GM21367 (cell line): ENCODE measurements at regions not wholly inside any gene's neighbourhood (a gene's known extent, or its start where the extent isn't known, plus 50 kb on each side); places are given as distances from the start of the nearest gene placed in this dataset.

Experiments used
- ATAC-seq: cut with Tn5 transposase; IDR thresholded peaks from one replicate; pipeline ENCODE4 v1.9.1; 2021; ENCODE audit not compliant: unreplicated experiment

DNA sequence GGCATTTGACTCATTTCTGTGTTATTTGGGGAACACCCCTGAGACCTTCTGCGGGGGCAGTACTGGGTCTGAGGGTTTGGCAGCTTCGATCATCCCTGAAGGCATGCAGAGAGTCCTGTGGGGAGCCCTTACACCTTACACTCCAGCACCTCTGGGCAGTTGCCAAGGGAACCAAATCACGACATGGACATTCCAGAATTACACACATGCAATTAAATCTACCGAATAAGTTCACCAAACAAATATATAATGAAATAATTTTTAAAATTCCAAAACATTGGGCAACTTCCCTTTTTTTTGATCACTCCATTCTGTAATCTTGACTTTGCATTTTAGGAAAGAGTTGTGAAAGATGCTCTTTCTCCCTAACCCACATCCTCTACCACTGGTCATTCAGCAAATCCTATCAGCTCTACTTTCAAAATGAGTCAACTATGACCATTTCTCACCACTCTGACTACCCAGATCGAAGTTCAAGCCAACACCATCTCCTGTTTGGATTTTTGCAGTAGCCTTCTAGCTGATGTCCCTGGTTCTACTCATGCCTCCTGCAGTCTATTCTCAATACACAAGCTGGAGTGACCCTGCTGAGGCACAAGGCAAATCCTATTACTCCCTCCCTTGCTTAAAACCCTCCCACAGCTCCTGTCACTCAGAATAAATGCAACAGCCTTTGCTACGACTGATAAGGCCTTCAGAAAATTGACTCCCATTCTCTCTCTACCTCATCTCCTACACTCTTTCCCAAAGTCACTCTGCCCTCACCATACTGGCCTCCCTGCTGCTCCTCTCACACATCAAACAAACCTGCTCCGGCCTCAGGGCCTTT, 533.3 kb downstream of the HACE1 start:
- no peak for ATAC-seq

DNA sequence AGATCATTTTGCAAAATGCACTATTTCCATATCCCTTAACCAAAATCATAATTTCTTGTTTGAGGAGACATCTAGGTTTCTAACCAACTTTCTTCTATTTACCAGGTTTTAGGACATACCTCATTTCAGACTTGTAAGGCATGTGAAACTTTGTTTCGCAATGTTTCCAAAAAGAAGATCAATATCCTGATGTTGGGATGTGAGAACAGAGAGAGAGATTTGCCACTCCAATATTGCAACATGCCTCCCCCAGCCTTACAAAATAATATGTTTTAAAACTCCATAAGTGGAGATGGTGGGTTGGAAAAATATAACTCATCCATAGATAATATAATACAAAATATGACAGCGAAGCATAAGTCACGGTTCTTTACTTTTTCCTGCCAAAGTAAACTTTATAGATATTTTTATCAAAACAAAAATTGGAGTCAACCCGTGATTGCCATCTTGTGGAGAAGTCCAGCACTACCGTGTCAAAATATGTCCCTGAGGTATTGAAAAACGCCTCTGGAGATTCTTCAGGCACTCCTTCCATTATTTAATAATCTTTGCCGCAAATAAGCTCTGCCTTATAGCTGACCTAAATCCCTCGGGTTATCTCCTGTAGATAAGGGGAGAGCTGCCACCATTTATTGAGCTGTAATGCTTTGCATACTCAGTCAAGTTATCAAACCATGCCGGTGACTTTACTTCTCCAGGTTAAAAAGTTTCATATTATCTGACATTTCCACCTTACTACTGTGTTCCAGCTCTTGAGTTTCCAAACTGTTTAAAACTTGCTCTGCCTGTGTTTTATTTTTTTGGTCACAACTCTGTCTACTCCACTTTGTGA, 534.2 kb downstream of the HACE1 start:
- no peak for ATAC-seq

DNA sequence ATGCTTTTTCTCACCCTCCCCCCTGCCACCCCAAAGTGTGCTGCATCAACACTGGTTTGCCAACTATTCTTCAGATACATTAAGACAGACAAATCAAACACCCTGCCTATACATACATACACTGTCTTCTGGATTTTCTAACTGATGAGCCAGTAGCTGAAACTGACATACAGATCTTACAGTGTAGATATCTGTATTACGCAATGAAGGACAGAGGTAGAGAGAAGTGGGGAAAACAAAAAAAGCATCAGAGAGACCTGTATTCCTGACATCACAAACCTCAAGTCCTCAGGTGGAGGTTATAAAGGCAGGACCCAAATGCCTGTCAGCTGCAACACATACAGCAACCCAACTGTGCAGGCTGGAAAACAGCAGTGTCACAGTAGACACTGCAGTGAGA, 535.4 kb downstream of the HACE1 start:
- no peak for ATAC-seq

DNA sequence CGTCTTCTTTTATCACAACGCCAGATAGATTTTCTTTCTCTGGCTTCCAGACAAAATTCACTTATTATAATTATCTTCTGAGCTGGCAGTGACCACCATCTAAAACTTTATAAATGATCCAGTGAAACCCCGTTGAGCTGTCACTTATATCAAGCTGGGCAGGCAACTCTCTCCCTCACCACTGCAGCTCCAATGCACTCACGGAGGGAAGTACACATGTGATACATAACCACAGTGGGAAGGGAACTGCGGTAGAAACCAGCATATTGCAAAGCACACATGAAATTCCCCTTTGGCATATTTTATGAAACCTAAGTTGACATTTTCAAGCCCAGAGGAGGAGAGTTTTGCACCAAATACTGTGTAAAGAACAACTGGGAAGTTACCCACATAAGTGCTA, 536.9 kb downstream of the HACE1 start:
- no peak for ATAC-seq

DNA sequence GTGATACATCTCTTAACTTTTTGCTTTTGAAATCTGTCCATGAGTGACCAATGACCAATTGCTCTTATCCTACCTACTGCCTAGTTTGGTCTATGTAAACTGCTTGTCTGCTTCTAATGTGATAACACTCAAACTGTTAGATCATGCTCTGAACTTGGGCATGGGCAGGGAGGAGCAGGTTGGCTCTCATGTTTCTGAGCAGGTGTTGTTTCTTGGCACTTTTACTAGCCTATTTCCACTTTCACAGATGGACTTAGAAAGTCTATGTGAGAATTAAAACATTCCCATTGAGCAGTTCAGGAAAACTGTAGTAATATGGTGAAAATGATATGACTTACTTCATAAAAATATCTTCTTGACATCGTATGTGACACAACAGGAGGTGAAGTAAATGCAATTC, 538.4 kb downstream of the HACE1 start:
- no peak for ATAC-seq

DNA sequence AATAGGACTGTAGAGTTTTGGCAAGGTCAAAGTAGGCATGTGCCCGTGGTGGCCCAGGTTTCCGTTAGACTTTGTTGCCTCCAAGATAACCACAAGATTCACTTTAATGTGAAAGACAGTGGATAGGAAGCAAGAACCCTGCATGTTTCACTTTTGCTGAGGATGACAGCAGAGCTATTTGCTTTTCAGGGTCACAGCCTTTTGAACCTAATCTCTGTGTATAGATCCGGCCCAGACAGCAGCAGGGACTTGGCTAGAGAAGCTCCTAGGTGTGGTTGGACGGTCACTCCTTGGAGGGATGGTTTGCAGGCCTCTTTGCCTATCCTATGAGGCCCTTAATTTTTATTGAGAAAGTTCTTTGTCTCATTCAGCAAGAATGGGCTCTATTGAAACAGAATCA, 538.8 kb downstream of the HACE1 start:
- ATAC-seq = no peak

DNA sequence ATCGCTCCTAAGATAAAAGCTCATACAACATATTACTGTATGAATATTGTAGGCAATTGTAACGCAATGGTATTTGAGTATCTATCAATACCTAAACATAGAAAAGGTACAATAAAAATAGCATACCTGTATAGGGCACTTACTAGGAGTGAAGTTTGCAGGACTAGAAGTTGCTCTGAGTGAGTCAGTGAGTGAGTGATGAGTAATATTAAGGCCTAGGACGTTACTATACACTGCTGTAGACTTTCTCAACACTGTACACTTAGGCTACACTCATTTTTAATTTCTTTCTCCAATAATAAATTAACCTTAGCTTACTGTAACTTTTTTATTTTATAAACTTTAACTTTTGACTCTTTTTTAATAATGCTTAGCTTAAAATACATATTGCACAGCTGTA, 546.9 kb downstream of the HACE1 start:
- no peak for ATAC-seq

DNA sequence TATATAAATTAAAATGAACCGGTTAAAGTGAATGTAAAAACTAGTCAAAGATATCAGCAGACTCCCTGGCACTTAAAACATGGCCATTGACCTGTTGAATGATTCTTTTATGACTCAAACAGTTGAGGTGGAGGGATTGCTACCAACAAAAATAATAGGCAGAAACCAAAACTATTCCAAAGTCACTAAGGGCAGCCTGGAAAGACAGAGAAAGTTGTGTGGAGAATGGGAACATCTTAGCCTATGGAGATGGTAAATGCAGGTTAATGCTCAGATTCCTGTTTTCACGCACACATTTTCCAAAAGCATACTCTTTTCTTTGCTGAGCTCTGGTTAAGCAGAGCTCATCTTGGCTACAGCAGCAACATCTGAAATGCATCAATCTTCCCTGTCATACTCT, 553.5 kb downstream of the HACE1 start:
- ATAC-seq = no peak

DNA sequence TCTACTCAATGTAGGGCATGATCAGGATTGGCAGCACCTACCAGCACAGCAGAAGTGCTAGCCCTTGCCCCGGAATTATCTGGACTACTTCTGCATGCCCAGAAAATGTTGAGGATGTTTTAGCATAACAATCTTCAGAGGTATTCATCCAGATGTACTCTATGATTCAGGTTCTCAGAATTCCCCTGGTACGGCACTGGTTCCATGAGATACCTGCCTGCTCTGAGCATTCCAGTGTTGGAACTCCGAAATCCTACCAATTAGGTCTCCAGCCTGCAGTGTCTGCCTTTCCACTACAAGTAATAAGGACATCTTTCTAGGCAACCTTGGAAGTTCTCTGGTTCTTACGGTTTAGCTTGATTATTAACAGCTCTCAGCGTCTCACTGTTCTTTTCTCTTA, 554.5 kb downstream of the HACE1 start:
- no peak for ATAC-seq

DNA sequence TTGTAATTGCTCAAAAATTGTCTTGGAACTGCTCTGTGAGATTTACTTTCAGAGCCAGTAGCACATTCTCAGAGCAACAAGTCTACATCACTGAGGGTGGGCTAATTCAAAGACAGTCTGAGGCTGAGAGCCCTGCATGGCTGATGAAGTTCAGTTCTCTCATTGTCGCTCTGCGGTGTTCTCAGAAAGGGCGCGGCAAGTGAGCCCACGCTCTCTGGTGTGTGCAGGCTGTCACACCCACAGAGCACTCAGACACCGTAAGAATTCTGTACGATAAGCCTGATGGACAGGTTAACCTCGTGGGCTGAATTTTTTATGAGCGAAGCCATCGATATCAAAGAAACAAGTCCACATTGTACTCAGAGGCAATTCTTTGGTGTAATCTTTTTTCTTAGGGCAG, 557.8 kb downstream of the HACE1 start:
- ATAC-seq = no peak

DNA sequence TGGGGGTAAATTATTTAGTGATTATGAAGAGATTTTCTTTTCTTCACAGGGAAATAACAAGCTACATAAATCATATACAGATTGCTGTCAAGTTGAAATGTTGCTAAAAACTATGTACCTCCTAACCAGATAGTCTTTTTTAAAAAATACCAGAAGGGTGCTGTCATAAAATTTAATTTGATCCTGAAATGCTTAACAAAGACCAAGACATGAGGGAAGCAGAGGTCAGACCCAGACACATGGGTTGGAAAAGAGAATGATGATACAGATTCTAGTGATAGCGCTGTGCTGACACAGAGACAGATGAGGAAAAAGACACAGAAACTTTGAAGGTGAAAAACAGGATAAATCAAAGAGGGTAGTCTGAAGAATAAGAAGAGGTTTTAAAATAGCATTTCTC, 573.1 kb downstream of the HACE1 start:
- ATAC-seq = no peak

DNA sequence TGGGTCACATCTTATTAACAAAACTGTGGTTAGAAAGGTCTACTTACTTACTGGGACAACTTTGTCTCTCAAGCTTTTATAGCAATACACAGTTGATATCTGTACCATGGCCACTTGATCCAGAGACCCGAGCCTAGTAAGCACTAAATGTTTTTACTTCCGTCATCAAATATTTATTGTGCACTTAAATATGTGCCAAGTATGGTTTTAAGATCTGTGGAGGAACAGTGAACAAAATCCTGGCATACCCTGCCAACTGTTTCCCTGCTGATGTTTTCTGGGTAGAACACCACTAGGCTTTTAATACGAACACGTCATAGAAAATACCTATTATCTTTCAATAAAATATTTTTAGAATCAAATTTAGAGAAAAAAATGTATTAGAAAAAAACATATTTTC, 574.8 kb downstream of the HACE1 start:
- ATAC-seq = no peak

DNA sequence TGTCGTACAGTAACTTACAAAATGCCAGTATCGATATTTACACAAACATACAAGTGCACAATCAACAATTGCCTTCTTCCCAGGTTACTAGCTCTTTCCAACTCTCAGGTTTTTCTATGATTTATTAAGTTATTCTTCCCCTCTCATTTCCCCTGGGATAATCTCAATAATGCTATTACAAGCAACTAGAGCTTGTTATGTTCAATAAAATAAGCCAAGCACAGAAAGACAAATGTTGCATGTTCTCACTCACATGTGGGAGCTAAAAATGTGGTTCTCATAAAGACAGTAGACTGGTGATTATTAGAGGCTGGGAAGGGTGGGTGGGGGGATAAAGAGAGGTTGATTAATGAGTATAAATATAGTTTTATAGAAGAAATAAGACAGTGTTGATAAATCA, 577.1 kb downstream of the HACE1 start:
- ATAC-seq = no peak

DNA sequence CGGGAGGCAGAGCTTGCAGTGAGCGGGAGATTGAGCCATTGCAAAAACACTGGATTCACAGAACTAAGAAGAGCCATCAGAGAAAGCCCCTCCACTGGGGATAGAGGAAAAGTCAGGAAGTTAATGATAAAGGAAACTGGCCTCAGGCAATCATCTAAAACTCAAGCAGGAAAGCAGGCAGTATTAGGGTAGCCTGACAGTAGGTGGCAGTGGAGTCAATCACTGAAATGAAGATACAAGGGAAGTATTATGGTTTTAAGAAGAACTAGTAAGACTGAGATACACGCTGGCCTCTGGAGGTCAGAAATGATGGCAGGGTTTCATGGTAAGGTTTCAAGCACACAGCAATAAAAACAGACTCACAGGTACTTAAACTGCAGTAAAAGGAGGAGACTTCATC, 578.3 kb downstream of the HACE1 start:
- ATAC-seq = no peak

DNA sequence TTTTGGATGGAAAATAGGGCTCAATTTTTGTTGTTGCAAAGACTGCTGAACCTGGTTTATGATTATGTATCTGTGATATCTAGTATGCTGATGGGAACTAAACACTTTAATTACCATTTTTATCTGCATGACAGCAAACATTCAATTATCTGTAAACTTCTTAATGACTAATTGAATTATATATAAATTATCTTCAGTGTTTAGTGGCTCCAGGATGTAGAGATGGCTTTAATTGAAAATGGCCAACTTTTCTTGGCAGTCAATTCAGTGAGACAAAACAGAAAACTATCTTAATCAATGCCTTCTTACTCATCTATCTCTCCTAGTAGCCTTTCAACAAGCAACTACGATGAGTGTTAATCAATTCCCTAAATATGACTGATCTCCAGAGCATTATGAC, 591.3 kb downstream of the HACE1 start:
- ATAC-seq = no peak

DNA sequence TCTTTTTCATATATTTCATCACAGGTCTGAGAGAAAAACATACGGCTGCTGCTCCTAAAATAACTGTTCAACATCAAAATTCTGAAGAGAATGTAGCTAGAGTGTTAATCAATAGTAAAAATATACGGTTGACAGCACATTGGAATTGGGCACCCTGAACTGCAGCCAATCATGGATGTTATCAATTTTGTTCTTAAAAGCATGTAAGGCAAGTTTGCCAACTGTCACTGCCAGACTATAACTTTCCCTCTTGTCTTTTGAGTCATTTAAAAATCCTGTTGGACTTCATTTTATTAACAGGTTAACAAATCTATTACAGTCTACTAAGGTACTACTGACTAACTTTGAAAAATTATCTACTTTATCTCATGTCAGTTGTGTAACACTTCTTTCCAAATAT, 592.8 kb downstream of the HACE1 start:
- ATAC-seq = no peak

DNA sequence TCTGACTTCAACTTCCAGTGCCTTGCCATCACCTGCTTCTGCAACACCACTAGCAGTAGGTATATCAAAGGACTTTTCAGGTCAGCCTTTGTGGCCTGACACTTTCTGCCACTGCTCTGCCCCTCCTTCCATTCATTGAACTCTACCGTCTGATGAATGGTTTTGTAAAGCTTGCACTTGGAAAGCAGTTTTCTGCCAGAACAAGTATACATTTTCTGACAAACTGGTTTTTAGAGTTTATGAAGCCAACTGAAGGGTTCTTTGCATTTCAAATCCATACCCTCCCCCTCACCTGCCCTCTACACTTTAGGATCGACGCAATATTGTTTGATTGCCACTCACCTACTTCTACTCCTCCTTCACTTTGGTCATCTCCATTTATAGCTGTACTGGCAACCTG, 603.1 kb downstream of the HACE1 start:
- ATAC-seq = no peak

DNA sequence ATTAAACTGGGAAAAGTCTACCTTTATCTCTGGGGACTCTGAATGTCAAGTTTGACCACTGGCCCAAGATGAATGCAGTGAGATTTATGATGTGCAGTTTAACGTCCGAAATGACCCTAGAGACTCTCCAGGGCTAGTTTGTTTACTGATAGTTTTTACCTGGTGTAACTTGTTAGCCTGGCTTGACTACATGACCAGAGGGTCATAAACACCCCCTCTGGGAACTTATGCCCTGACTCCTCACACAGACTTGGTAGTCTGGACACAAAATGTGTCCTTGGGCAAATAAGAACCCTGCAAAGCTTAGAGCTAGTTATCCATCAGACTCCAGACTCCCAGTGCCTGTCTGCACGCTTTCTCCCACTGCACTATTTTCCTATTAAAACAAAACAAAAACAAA, 606.5 kb downstream of the HACE1 start:
- no peak for ATAC-seq

DNA sequence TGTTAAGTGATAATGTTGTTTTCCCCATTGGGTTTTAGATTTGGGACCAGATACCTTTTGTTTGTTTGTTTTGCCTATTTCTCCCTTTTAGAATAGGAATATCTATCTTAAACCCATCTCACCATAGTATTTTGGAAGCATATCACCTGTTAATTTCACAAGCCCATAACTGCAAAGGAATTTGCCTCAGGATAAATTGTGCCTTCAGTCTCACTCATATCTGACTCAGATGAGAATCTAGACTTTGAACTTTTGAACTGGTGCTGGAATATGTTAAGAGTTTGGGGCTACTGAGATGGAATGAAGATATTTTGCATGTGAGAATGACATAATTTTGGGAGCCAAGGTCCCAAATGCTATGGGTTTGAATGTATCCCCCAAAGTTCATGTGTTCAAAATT, 607.4 kb downstream of the HACE1 start:
- no peak for ATAC-seq

DNA sequence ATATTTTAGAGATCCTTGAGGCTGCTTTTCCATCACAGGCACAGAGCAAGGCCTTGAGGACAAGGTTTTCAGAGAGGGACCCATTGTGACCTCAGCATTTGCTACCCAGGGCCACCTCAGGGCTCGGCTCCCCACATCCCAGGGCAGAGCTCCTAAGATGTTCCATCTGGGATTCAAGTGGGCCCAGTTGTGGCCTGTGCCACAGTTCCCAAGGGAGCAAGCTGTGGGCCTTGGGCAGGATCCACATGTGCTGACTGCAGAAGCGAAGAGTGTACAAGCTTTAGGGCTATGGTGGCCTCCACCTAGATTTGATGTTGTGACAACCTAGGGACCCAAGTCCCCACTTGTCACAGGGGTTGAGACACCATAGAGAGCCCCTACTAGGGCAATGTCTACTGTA, 608.1 kb downstream of the HACE1 start:
- ATAC-seq = no peak

DNA sequence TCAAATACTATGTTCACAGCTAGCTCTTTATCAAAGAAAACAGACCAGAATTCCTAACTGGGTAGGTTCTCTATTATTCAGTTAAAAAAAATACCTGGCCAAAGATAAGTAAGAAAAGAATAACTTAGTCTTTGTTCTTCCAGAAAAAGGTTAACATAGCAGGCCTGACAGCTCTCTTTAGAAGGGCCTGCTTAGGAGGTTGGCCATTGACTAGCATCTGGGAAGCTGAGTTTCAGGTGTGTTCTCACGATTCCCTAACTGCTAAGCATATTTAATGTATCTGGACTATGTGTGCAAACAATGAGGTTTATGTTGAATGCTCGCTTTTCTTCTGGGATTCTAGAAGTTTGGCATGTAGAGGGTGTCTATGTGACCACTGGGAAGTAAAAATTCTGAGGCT, 618.9 kb downstream of the HACE1 start:
- ATAC-seq = no peak

DNA sequence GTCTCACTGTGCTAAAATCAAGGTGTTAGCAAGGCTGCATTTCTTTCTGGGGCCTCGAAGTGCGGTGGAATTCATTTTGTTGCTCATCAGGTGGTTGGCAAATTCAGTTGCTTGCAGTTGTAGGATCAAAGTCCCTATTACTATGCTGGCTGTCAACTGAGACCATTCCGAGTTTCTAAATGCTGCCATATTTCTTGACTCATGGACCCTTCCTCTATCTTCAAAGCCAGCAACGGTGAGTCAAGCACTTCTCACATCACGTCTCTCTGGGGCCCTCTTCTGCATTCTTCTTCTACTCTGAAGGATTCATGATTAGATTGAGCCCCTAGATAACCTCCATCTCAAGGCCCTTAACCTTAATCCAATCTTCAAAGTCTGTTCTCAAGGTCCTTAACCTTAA, 619.7 kb downstream of the HACE1 start:
- no peak for ATAC-seq

DNA sequence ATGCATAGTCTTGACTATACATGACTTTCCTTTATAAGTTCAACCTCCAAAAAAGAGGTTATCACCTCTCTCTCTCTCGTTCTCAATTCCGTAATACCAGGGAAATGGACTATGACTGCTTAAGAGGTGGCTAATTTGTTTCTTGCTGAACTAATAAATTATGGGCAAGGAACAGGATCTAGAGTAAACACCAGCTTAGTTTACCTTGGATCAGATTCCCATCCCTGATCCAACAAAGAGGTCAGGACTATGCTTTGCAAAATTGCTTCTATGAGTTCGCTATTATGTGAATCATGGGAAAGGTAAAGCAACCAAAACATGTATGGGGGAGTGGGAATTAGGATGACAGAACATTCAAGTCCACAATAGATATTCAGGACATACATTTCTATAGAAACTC, 630.7 kb downstream of the HACE1 start:
- ATAC-seq = no peak
